ENCODE measurements at regions not wholly inside any gene's neighbourhood (a gene's known extent, or its start where the extent isn't known, plus 50 kb on each side); places are given as distances from the start of the nearest gene placed in this dataset.

DNA sequence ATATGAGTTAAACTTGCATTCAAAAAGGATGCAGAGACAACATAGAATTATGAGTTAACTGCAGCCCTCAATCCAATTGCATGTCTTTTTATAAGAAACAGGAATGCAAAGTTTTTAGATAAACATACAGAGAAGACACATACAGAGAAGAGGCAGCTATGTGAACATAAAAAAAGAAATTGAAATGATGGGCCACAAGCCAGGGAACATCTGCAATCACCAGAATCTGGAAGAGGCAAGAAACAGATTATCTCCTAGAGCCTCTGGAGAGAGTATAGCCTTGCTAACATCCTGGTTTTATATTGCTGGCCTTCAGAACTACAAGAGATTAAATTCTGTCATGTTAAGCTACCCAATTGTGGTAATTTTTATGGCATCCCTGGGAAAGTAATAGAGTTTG, 257.2 kb upstream of the EYS start:
- TF ChIP-seq, protein P1, sequence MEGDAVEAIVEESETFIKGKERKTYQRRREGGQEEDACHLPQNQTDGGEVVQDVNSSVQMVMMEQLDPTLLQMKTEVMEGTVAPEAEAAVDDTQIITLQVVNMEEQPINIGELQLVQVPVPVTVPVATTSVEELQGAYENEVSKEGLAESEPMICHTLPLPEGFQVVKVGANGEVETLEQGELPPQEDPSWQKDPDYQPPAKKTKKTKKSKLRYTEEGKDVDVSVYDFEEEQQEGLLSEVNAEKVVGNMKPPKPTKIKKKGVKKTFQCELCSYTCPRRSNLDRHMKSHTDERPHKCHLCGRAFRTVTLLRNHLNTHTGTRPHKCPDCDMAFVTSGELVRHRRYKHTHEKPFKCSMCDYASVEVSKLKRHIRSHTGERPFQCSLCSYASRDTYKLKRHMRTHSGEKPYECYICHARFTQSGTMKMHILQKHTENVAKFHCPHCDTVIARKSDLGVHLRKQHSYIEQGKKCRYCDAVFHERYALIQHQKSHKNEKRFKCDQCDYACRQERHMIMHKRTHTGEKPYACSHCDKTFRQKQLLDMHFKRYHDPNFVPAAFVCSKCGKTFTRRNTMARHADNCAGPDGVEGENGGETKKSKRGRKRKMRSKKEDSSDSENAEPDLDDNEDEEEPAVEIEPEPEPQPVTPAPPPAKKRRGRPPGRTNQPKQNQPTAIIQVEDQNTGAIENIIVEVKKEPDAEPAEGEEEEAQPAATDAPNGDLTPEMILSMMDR (IDR thresholded peaks at IDR 0.05), result no peak
- TF ChIP-seq POLR2A (IDR thresholded peaks at IDR 0.05), result no peak

Measured in vagina (tissue), 2 donors.